KMS-11 (cell line): ENCODE measurements at regions not wholly inside any gene's neighbourhood (a gene's known extent, or its start where the extent isn't known, plus 50 kb on each side); places are given as distances from the start of the nearest gene placed in this dataset.

Source experiments
- H2AFZ ChIP-seq: fragments of 200-600 bp; sonication (generic); 2 replicates; pipeline ENCODE4 v1.6.1; 2016; ENCODE audit warnings: antibody characterized with exemption, mixed run types, low read depth
- H3K27ac ChIP-seq: fragments of 200-600 bp; sonication (generic); 2 replicates; pipeline ENCODE4 v1.6.1; 2016; ENCODE audit warnings: mild to moderate bottlenecking, mixed run types
- H3K27me3 ChIP-seq: fragments of 200-600 bp; sonication (generic); 2 replicates; pipeline ENCODE4 v1.6.1; 2017; ENCODE audit warnings: mild to moderate bottlenecking, low read depth, mixed run types, moderate library complexity; ENCODE audit not compliant: insufficient read depth
- H3K36me3 ChIP-seq: fragments of 200-600 bp; sonication (generic); 2 replicates; pipeline ENCODE4 v1.6.1; 2017; ENCODE audit warnings: mild to moderate bottlenecking, mixed run types; ENCODE audit not compliant: insufficient read depth
- H3K4me1 ChIP-seq: fragments of 200-600 bp; sonication (generic); 2 replicates; pipeline ENCODE4 v1.6.1; 2016; ENCODE audit warnings: mild to moderate bottlenecking, low read depth, mixed run types; ENCODE audit not compliant: poor library complexity, severe bottlenecking
- H3K4me2 ChIP-seq: fragments of 200-600 bp; sonication (generic); 2 replicates; pipeline ENCODE4 v1.7.0; 2016; ENCODE audit warnings: mild to moderate bottlenecking, mixed run types
- H3K4me3 ChIP-seq: fragments of 200-600 bp; sonication (generic); IDR thresholded peaks from 2 replicates; pipeline ENCODE4 v1.6.1; 2017; ENCODE audit warnings: low read depth, low read length, mixed read lengths; ENCODE audit not compliant: insufficient read depth
- H3K79me2 ChIP-seq: fragments of 200-600 bp; sonication (generic); 2 replicates; pipeline ENCODE4 v1.6.1; 2016; ENCODE audit warnings: low read depth, mixed run types; ENCODE audit not compliant: insufficient read depth
- H3K9ac ChIP-seq: fragments of 200-600 bp; sonication (generic); 2 replicates; pipeline ENCODE4 v1.6.1; 2016; ENCODE audit warnings: mild to moderate bottlenecking, mixed run types
- H4K20me1 ChIP-seq: fragments of 200-600 bp; sonication (generic); 2 replicates; pipeline ENCODE4 v1.6.1; 2016; ENCODE audit warnings: mild to moderate bottlenecking, mixed run types; ENCODE audit not compliant: insufficient read depth
- TF ChIP-seq, protein P1 (sequence below): fragments of 200-600 bp; sonication (generic); conservative IDR thresholded peaks from 2 replicates; pipeline ENCODE4 v1.6.1; 2017; ENCODE audit warnings: low read depth, mild to moderate bottlenecking, antibody characterized with exemption, low read length, moderate library complexity, mixed read lengths

GRCh38 chr2:39513641-39514094 lies 76.6 kb upstream of the MAP4K3 start:
- no peaks in the 10 kb centered on the region for H3K4me1 ChIP-seq
- no peaks in the 10 kb centered on the region for H3K27me3 ChIP-seq
- H3K4me3 ChIP-seq = no peak overlapping the region
- H3K79me2 ChIP-seq = no peaks in the 10 kb centered on the region
- H3K27ac ChIP-seq = no peak overlapping the region
- H3K4me2 ChIP-seq = no peak overlapping the region
- no peak overlapping the region for H2AFZ ChIP-seq
- no peaks in the 10 kb centered on the region for H3K36me3 ChIP-seq
- no peak overlapping the region for H3K9ac ChIP-seq
- TF ChIP-seq, protein P1, sequence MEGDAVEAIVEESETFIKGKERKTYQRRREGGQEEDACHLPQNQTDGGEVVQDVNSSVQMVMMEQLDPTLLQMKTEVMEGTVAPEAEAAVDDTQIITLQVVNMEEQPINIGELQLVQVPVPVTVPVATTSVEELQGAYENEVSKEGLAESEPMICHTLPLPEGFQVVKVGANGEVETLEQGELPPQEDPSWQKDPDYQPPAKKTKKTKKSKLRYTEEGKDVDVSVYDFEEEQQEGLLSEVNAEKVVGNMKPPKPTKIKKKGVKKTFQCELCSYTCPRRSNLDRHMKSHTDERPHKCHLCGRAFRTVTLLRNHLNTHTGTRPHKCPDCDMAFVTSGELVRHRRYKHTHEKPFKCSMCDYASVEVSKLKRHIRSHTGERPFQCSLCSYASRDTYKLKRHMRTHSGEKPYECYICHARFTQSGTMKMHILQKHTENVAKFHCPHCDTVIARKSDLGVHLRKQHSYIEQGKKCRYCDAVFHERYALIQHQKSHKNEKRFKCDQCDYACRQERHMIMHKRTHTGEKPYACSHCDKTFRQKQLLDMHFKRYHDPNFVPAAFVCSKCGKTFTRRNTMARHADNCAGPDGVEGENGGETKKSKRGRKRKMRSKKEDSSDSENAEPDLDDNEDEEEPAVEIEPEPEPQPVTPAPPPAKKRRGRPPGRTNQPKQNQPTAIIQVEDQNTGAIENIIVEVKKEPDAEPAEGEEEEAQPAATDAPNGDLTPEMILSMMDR = peak; percentile 51
- no peaks in the 10 kb centered on the region for H4K20me1 ChIP-seq

- TF ChIP-seq, protein P1 = no peak
- no peaks in the 10 kb centered on the region for H3K79me2 ChIP-seq
- no peak overlapping the region for H2AFZ ChIP-seq
- no peak overlapping the region for H3K27ac ChIP-seq
- H3K4me2 ChIP-seq = no peak overlapping the region
- no peaks in the 10 kb centered on the region for H4K20me1 ChIP-seq
- H3K4me3 ChIP-seq = no peak overlapping the region
- no peaks in the 10 kb centered on the region for H3K4me1 ChIP-seq
- H3K36me3 ChIP-seq = no peaks in the 10 kb centered on the region
- H3K9ac ChIP-seq = no peak overlapping the region
- H3K27me3 ChIP-seq = no peaks in the 10 kb centered on the region
These were observed 77.7 kb upstream of the MAP4K3 start for GRCh38 chr2:39514825-39515224.

- no peak overlapping the region for H3K4me2 ChIP-seq
- H4K20me1 ChIP-seq = no peaks in the 10 kb centered on the region
- H3K4me1 ChIP-seq = no peaks in the 10 kb centered on the region
- no peak overlapping the region for H3K27ac ChIP-seq
- TF ChIP-seq, protein P1 = no peak
- H3K9ac ChIP-seq = no peak overlapping the region
- no peak overlapping the region for H3K4me3 ChIP-seq
- H3K79me2 ChIP-seq = no peaks in the 10 kb centered on the region
- H3K27me3 ChIP-seq = no peaks in the 10 kb centered on the region
- no peak overlapping the region for H2AFZ ChIP-seq
- no peaks in the 10 kb centered on the region for H3K36me3 ChIP-seq
These were observed 78.3 kb upstream of the MAP4K3 start for GRCh38 chr2:39515273-39515896.

DNA sequence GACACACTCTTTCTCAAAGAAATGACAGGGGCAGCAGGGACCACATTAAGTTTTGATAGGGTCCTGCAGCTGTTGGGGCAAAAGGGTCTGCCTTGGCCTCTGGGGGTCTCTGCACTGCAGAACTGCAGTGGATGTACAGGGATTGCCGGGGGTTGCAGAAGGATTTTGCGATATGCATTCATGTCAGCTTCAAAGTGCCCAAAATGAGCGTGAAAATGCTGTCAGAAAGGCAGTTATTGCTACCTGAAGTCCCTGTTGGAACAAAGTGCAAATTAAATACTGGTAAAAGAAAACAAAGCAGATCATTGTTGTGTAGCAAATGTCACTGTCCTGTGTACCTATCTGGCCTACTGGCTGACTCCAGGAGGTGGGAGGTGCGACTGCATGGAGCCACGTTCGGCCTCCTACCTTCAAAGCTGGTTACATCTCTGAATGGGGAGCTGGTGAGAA lies 78.8 kb upstream of the MAP4K3 start:
- Histone ChIP-seq H3K27me3 (no peaks in the 10 kb centered on the region), H3K4me2 (no peak overlapping the region), H2AFZ (no peak overlapping the region), H3K79me2 (no peaks in the 10 kb centered on the region), H3K27ac (no peak overlapping the region), H3K36me3 (no peaks in the 10 kb centered on the region), H4K20me1 (no peaks in the 10 kb centered on the region), H3K9ac (no peak overlapping the region), H3K4me1 (no peaks in the 10 kb centered on the region), H3K4me3 (no peak overlapping the region)
- TF ChIP-seq, protein P1 = no peak
